ENCODE measurements at regions not wholly inside any gene's neighbourhood (a gene's known extent, or its start where the extent isn't known, plus 50 kb on each side); places are given as distances from the start of the nearest gene placed in this dataset.
"Not testable (repeated sequence)": the region's sequence is repeated elsewhere in the genome, so short reads cannot be mapped to it uniquely, and the experiment has no call there.

DNA sequence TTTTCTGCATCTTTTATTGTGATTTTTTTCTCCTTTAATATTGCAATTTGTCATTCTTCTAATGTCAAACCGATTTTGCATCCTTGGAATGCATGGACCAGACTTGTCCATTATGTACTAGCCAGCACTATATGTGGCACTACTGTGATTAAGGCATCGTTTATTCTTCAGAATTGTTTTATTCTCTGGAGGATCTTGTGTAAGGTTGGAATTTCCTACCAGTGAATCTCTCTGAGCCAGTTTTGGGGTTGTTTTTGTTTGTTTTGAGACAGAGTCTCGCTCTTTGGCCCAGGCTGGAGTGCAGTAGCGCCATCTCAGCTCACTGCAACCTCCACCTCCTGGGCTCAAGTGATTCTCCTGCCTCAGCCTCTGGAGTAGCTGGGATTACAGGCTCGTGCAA lies 58.5 kb downstream of the IGLL5 start:
- no peak for DNase-seq

DNA sequence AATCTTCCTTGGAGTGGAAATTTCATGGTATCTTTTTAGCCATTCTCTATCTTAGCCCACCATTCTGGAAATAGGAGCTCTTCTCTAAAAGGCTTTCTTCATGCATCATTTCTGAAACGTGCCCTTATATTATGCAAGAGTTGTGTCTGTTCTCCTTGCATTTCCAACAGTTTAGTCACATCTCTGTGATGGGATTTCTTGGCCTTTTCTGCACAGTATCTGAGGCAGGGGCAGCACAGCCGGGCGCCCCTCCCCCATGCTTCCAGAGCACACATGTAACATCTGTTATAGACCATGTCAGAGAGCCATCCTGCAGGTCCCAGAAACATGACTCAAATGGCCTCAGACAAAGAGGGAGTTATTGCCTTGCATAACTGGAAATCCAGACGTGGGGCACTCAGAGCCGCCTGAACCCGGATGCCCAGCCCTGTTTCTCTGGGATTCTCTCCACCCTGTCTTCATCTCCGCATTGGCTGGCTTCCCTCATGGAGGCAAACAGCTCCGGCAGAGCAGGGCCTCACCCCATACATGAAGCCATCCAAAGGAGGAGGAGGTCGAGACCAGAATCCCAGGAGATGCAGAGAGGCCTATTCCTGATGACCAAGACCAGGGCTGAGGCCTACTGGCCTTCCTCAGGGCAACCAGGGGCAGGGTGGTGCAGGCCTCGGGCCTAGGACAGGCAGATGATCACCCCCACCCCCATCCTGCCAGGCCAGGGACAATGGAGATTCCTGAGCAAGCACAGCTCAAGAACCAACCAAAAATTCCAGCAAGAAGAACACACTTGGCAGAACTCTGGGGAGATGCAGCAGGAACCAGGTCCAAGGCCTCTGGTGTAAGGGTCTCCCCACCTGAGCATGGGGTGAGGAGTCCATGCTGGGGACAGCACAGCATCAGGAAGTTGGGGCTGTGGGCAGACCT lies 61.3 kb downstream of the IGLL5 start:
- no peak for DNase-seq

DNA sequence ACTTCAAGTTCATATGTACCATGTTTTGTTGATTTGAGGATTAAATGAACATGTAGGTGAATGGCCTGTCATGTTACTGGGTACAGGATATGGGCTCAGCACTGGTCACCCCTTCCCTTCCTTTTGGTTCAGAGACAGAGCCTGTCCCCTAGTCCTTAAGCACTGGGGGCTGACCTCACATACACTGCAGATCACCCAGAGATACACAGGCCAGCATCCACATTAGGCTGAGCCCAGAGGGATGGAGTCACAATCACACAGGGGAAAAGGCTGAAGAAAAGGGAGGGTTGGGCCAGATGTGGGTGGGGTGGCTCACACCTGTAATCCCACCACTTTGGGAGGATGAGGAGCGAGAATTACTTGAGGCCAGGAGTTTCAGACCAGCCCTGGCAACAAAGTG lies 62.3 kb downstream of the IGLL5 start:
- DNase-seq = no peak

DNA sequence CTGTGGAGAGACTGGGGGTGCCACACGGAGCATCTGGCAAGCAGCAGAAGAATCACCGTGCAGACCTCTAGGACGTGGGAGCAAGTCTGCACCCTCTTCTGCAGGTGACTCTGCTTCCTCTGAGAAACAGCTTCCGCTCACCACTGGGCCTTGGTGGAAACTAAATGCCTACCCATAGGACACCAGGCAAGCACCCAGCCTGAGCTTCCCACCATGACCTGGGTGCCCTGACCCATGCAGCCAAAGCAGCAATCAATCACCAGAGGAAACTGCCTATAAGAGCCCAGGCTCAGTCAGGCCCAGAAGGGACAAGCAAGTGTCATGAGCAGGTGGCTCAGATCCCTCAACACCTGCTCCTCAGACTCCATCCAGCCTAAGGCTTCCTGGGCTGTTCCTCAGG lies 63.4 kb downstream of the IGLL5 start:
- DNase-seq = no peak

DNA sequence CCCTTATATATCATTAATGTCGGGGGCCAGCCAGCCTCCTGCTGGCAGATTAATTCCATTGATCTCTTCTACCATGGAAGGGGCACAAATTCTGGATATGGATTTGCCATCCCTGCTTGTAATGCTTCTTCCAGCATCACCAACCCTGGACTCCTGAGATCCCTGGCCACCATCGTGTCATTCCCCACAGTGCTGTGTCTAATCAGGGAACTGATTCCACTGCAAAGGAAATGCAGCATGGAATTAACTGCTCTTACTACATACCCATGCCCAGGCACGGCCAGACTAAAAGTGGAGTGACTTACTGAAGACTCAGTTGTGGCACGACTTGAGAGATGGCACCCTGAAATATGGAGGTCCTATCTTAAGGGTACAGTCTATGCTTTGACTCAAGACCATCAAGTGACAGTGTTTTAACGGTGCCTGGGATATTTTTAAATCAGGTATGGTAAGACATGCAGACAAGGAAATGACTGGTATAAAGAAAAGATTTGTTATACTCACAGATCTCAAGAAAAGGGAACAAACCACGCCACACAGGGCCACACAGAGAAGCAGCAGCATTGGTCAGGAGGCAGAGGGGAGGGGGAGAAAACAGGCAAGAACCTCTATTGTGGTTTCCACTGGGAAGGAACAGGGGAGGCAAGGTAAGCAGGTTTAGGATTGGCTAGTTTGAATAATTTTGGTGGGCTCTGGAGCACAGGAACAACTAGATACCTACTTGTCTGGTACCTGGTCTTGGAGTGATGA lies 65.1 kb downstream of the IGLL5 start:
- no peak for DNase-seq

DNA sequence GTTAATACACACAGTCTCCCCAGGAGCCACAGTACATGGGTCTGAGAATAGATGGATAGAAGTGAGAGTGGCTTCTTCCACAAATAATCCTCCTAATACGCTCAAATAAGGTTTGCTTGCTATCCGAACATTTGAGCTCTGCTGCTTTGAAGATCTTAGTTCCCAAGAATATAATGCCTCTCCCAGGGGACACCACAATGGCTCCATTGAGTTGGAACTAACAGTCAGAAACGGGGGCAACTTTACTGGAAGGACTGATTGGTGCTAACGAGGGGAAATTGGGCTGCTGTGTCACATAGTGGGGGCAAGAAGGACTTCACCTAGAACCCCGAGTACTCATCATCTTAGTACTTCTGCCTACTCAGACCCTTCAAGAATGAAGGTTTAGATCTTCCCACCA lies 66.2 kb downstream of the IGLL5 start:
- DNase-seq = no peak

DNA sequence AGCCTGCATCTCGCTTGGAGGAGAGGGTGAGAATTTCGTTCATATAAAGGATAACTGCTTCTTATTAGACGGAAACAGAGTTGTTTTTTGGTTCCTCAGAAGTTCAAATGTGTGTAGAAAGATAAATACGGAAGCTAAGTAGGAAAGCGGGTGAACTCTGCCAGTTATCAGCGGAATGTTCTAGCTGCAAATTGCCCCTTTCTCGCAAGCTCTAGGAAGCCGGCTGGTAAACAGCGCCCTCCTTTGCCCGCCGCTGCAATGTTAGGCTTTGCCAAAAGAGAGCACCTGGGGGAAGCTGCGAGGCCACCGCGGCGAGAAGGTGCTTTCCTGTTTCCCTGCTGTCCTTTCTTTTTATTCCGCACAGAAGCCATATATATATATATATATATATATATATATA lies 67.0 kb downstream of the IGLL5 start:
- DNase-seq = peak in 1 of 4 experiments; percentile 5

DNA sequence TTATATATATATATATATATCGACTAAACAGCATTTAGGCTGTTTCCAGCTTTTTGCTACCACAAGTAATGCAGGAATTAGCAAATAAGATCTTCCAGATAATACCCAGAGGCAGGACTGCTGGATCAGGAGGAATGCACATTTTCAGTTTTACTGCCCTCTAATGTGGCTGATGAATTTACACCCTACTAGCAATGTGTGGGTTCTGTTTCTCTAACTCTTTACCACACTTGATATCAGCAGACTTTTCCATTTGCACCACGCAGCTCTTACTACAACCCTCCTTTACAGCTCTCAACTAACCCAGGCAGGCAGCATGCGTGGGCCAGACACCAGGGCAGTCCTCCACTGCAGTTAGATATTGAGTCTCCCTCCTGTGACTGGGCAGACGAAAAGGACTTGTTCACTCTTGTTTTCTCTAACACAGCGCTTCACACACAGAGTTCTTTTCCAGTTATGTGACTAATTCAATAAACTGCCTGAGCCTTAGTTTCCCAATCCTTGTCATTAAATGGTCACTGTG lies 67.7 kb downstream of the IGLL5 start:
- DNase-seq = no peak

DNA sequence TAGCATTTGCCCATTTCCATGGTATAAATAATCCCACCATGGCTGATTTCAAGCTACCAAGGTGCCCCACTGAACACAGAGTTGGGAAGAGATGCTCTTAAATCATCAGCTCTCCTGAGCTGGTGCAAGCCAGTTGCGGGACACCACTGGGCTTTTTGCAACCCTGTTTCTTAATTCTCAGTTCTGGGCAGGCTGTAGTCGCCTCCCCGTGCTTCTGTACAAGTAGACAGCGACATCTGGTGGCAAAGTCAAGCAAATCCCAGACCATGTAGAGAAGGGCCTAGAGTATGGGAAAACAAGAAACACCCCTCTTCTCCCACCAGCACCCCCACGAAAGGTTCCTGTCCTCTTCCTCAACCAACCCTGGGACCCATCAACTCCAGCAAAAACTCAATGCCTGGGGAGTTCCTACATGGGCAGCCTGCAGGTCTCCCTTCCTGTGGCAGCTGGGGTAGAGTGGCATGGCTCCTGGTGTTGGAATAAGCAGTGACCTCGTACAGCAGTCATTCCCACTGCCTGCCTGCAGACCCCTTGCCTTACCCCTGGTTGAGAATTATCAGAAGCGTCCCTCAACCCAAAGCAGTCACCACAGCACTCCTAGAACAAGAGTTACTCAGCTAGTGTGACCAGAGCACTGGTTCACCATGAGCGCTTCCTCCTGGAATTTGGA lies 68.4 kb downstream of the IGLL5 start:
- peak in 3 of 4 experiments; percentile 17 to 36 (median 19) for DNase-seq

DNA sequence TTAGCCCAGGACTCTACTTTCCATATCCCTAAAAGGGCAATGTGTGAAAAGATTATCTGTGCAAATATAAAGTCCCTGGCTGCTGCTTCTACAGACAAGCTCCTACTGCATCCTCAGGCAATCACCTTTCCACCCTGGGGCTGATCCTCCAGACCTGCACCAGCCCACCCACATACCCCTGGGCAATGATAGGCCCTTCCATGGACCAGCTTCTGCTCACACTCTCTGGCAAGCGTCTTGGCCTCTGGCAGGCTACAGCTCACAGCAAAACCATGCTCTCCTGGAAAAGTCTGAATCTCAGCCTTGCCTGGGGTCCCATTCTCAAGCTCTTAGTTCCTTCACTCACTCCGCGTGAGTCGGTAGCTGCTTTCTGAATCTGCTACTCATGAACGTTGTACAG lies 69.5 kb downstream of the IGLL5 start:
- no peak for DNase-seq

DNA sequence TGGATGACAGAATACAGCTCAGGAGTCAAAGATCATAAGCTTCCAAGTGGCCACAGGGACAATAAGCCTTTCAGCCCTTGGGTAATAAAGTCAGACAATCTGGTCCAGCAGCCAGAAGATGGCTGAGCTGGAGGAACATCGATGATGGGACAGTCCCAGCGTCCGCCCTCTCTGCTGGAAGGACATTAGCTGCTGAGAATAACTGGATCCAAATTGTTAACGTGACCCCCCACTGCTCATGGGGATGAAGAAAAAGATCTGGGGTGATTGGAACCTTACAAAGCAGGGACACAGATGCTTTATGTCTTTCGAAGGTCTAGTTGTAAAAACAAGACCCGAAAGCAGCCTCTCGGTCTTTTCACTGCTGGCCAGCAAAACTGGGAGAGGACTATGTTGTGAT lies 71.0 kb downstream of the IGLL5 start:
- DNase-seq = no peak

DNA sequence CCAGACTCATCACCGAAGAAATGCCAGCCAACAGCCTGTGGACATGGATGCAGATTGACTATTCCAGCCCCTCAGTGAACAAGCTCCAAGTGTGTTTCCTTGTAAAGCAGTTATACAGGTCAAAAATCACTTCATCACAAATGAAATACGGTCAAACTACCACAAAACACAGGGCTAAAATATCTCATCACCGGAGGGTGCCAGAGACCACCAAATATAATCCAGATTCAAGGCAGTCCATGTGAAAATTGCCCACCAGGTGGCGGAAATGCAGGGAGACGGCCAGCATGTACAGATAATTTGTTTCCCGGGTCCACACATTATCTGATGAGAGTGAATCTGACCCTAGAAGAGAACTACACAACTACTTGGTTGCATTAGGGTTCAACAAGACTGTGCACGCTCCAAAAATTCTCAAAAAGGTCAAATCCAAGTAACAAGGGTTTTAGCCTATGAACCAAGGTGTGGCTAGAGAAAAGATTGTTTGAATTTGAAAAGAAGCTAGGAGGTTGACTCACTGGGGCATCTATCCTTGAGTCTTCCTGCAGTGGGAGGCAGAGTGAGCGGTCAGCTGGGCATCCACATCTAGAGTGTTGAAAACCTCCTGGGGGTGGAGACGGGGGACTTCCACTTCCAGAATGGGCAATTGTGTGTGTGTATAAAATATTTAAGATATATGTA lies 71.7 kb downstream of the IGLL5 start:
- DNase-seq = peak; percentile 21 to 66 (median 51)

DNA sequence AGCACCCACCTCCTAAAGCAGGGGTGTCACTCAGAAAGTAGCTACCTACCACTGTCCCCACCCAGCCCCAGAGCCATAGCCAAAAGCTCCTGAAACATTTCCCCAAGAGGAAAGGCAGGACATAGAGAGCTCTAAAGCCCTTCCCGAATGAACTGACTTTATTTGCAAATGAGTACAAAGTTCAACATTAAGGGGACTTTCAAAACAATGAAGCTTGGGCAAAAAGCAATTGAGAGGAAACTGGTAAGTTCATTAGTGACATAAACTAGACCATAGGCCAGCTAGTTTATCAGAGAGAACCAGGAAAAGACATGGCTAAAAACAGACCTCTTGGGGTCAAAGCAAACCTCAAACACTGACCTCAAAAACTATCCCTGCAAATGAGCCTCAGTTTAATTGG lies 72.7 kb downstream of the IGLL5 start:
- DNase-seq = no peak

DNA sequence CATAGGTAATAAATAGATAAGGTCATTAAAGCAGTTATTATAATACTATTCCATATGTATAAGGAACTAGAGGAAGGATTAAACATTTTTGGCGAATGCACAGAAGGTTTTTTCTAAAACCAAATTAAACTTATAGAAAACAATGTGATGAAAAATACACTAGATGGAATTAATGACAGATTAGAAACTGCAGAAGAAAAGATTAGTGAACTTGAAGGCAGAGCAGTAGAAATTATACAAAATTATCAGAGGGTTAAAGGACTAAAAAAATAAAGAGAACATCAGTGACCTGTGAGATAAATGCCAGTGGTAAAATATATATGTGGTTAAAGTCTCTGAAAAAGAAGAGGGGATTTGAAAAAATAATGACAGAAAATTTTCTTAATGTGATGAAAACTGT lies 74.0 kb downstream of the IGLL5 start:
- DNase-seq = no peak

DNA sequence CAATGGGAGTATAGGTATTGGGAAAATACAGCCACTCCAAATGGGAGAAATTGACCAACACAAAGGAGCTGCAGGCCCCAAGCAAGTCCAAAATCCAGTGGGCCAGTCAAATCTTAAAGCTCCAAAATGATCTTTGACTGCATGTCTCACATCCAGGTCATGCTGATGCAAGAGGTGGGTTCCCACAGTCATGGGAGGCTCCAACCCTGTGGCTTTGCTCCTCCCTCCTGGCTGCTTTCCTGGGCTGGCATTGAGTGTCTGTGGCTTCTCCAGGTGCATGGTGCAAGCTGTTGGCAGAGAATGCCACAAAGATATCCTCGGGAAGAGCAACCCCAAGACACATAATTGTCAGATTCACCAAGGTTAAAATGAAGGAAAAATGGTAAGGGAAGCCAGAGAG lies 80.8 kb downstream of the IGLL5 start:
- no peak for DNase-seq

DNA sequence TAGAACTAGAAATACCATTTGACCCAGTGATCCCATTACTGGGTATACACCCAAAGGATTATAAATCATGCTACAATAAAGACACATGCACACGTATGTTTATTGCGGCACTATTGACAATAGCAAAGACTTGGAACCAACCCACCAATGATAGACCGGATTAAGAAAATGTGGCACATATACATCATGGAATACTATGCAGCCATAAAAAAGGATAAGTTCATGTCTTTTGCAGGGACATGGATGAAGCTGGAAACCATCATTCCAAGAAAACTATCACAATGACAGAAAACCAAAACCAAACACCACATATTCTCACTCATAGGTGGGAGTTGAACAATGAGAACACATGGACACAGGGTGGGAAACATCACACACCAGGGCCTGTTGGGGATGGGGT lies 85.0 kb downstream of the IGLL5 start:
- DNase-seq = not testable (repeated sequence)

DNA sequence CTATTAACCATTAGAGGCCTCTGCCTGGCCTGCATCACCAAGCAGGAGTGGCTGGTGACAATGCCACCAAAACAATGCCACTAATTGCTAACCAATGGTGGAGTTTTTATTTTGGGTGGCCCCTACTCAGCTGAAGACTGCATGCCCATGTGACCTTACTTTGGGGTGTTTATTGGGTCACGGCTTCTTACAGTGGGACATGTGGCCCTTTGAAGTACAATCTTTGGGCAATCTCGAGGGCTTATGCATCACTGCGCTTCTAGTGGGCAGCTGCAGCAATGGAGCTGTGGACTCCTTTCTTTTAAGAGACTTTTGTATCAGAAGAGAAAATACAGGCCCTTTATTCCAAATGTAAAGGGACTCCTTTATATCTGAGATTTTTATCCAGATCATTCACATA lies 85.7 kb downstream of the IGLL5 start:
- DNase-seq = no peak

DNA sequence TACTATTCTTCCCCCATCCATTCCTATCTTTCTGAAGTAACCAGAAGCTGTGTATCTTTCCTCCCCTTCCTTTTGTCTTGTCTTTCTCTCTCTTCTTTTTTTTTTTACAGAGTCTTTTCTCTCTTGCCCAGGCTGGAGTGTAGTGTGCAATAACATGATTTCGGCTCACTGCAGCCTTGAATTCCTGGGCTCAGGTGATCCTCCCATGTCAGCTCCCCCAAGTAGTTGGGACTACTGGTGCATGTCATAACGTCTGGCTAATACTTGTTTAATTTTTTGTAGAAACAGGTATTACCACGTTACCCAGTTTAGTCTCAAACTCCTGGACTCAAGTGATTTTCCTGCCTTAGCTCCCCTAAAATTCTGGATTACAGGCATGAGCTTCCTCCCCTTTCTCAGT lies 86.5 kb downstream of the IGLL5 start:
- DNase-seq = no peak

DNA sequence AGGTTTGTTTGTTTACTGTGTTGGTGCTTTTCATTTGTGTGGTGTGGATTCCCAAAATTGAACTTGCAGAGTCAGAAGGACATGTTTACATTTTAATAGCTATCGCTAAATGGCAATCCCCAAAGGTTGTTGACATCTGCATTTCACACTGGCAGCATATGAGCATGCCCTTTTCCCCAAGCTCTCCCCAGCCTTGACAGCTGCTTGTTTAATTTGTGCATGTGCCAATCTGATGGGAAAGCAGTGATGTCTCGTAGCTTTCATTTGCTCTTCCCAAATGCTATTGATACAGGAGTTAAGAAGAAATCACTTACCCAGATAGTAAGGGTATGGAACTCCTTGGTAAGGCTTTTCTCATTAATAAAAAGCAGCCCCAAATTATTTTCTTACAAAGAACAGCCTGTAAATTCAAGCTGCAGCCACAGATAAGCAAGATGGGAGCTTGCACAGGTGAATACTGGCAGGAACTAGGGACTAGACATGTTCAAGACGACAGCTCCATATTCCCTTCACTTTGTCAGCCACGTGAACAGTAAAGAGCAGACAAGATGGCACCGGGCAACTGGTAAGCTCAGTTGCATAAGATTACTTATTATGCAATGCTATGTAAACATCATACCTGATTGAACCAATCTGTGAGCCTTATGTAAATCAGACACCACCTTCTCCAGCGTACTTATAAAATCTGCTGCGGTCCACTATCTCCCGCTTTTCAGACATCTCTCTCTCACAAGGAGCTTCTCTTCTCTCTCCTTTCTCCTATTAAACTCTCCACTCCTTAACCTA lies 87.4 kb downstream of the IGLL5 start:
- DNase-seq = no peak

DNA sequence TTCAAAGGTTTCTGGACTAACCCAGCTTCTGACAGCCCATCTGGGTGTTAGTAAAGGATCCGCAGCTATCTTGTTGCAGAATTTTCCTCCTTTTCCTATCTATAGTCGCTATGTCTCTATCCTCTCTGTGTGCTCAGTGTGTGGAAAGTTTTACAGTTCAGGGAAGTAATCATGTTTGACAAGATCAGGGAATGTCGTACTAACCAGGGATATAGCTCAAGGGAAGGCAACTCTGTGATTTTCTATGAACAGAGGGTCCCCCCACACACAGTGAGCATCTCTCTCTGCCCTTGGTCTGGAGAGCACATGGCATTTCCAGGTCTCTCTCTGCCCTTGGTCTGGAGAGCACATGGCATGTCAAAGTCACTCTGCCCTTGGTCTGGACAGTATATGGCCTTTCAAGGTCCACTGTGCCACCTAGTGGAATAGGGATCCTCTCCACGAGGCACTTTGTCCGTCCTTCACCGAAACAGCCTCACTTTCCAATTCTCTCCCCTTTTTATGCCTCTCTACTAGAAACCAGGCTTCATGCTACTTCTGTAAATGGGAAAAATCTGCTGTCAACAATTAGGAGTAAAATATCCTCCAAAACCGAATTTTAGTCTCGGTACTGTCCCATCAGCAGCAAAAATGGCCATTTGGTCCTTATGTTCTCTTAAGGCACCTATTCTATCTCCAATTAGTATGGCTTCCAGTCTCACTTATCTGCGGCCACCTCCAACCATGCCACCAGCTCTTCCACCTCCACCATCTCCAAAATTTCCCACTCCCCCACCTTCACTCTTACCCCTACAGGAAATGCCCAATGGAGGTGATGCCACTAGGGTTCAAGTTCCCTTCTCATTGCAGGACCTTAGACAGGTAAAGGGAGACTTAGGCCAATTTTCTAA lies 88.7 kb downstream of the IGLL5 start:
- DNase-seq = no peak

Data from activated naive CD4-positive, alpha-beta T cell (primary cell).